GM19351 (cell line): ENCODE measurements at regions not wholly inside any gene's neighbourhood (a gene's known extent, or its start where the extent isn't known, plus 50 kb on each side); places are given as distances from the start of the nearest gene placed in this dataset.
A peak's percentile ranks its signal among the peaks of the same experiment; 100 is the strongest.

Source experiments
- ATAC-seq: cut with Tn5 transposase; IDR thresholded peaks from one replicate; pipeline ENCODE4 v1.9.1; 2021; ENCODE audit warnings: mild to moderate bottlenecking, moderate library complexity; ENCODE audit not compliant: unreplicated experiment

DNA sequence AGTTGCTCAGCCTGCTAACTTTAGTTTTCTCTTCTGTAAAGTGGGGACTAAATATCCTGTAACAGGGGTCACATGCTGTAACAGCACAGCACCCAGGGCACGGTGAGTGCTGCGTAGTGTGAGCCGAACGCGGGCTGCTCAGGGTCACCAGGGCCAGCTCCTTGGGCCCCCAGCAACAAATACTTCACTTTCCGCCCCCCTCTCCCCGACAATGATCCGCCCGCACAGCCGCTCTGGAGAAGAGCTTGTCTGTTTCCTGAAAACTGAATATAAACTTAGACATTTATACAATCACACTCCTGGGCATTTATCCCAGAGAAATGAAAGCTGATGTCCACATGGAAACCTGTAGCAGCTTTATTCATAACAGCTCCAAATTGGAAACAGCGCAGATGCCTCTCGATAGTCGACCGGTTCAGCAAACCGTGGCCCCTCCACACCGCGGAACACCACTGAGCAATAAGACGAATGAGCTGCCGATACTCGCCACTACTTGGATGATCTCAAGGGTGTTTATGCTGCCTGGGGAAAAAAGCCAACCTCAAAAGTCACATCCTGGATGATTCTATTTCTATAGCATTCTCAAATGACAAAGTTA, 267.2 kb downstream of the PARN start:
- no peak for ATAC-seq

DNA sequence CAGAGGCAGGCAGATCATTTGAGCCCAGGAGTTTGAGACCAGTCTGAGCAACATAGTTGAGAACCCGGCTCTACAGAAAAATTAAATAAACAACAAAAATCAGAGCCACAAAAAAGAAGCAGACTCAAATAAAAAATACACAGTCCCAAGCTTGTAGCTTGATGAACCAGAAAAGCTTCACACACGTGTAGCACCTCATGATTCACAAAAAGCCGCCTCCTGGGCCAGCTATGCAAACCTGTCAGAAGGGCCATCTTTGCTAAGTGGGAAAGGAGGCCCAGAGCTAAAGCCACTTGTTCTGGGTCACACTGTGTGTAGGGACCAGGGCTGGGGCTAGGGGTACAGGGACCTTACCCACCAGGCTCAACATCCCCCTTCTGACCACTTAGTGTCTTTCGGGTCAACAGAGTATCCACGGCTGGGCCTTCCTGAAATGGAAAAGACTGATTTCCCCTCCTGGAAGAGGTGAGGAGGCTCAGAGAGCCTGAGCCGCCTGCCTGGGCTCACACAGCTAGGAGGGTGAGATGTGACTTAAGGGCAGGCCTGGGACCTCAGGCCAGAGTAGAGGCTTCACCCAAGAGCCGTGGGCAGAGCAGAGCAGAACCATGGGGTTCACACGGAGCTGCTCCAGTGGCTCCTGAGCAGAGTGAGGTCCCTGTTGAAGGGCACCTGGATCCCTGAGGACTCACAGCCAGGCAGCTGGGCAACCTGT, 269.6 kb downstream of the PARN start:
- no peak for ATAC-seq

DNA sequence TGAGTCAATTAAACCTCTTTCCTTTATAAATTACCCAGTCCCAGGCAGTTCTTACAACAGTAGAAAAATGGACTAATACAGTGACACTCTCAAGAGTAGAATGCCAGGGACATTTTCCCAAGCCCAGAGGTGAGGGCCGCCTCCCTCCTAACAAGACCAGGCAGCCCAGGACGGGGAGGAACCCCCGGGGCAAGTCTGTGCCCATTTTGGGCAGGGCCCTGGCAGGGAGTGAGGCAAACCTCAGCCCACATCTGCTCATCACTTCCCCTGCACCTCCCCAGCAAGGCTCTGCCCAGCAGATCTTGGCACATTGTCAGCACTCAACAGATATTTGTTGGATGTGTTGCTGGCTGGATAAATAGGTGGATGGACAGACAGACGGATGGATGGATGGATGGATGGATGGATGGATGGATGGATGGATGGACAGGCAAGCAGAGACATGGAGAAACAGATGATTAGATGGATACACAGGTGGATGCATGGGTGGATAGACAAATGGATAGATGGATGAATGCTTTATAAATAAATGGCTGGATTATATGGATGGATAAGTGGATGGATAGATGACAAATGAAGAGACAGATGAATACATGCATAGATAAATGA, 271.3 kb downstream of the PARN start:
- no peak for ATAC-seq

DNA sequence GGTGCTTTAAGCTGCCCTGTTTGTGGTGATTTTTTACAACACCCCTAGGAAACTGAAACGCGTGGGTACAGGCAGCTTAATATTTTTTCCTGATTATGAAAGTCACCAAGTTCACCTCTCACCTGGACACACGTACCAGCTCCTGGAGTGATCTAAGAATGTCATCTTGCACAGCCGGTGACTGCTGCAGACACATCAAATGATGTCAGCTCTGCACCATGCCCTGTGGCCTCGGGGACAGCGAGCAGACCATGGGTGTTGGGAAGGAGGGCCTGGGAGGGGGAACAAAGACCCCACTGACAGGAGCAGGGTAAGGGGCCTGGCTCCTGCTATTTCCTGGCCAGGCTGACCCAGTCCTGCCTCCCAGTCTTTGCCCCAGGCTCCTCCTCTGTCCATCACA, 272.7 kb downstream of the PARN start:
- no peak for ATAC-seq

DNA sequence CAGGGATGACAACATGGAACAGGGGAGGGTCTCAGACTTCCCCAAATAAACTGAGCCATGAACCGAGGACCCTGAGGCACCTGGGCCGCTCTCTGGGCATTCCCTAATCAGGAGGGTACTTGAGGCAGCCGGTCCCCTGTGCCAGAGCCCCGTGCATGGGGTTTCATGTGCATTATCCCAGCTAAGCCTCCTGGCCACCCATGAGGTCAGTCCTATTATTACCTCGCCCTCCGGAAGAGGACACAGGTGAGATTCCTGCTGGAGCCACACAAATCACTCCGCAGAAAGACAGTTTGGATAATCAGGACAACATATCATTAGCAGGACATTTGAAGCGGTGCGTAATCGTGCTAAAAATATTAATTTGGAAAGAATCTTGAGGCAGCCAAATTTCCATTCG, 274.0 kb downstream of the PARN start:
- no peak for ATAC-seq

DNA sequence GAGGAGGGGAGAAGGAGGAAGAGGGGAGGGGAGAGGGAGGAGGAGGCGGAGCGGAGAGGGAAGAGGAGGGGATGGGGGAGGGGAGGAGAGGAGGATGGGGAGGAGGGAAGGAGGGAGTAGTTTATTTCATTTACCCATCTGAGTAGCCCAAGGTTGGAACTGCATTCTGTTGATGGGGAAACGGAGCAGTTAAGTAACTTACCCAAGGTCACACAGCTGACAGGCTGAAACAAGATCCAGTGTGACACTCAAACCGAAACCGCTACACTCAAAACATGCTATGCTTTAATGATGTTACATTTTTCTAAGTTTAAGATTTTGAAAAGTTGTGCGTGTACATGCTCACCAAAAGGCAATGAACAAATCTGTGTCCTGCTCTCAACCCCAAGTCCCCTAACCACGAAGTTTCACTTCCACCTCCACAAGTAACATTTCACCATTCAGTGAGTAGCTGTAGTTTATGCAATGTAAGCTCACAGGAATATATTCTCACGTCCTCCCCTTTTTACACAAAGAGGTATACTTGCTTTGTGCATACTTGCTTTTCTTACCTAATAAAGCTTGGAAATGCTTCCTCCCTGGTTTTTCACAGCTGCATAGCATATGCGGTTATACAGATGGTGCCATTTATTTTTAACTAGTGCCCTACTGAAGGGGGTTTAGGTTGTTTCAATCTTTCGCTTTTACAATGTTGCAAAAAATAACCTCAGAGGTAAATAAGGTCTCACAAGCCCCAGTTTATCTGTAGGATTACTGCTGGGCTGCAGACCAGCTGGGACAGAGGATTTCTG, 275.3 kb downstream of the PARN start:
- ATAC-seq: peak; percentile 89

DNA sequence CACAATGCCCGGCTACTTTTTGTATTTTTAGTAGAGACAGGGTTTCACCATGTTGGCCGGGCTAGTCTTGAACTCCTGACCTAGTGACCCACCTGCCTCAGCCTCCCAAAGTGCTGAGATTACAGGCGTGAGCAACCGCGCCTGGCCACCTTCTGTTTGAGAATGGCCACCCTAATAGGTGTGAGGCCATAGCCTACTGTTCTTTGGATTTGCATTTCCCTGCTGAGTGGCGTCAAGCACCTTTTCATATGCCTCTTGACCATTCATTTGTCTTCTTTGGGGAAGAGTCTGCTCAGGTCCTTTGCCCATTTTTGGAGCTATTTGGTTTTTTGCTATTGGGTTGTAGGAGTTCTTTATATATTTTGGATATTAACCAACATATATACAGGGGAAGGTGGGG, 276.7 kb downstream of the PARN start:
- ATAC-seq: no peak

DNA sequence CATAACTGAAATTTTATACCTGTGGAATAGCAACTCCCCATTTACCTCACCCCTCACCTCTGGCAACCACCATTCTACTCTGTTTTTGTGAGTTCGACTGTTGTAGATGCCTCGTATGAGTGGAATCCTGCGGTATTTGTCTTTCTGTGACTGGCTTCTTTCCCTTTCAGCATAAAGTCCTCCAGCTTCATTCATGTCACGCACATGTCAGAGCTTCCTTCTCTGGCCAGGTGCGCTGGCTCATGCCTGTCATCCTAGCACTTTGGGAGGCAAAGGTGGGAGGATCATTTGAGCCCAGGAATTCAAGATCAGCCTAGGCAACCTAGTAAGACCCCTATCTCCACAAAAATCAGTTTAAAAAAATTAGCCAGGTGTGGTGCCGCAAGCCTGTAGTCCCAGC, 278.4 kb downstream of the PARN start:
- no peak for ATAC-seq

DNA sequence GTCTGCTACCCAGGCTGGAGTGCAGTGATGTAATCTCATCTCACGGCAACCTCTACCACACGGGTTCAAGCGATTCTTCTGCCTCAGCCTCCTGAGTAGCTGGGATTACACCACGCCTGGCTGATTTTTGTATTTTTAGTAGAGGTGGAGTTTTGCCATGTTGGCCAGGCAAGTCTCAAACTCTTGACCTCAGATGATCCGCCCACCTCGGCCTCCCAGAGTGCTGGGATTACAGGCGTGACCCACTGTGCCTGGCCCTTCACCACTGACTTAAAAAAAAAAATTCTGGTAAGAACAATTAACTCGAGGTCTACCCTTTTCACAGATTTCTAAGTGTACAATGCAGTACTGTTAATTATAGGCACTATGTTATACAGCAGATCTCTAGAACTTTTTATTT, 279.4 kb downstream of the PARN start:
- no peak for ATAC-seq

DNA sequence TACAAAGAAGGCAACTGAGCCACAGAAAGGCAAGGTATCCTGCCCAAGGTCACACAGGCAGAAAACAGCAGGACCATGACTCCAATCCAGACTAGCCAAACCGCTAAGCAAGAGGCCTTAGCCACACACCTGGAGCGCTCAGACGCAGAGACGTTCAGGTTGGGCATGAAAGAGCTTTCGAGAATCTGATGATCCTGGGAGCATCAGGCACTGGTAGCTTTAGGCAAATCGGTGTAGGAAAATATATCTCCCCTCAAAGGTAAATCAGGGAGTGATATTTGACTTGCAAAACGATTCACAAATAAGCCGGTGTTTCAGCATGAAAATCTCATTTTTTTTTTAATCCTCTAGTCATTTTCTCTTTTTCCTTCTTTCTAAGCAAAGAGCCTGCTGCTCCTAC, 279.0 kb downstream of the MRTFB start:
- ATAC-seq: no peak

DNA sequence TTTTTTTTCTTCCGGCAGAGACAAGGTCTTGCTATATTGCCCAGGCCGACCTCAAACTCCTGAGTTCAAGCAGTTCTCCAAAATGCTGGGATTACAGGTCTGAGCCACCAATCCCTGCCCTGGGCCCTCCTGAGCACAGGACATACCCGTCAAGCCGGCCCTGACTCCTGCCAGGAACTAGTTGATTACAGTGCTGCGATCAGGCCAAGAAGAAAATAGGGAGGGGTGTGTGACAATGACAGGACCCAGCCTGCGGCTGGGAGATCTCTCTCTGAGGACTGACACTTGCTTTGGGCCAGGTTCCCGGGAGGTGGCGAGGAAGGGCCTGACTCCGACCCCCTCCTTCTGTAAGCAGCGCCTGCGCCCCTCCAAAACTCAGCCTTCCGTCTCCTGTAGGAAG, 276.6 kb downstream of the MRTFB start:
- no peak for ATAC-seq

DNA sequence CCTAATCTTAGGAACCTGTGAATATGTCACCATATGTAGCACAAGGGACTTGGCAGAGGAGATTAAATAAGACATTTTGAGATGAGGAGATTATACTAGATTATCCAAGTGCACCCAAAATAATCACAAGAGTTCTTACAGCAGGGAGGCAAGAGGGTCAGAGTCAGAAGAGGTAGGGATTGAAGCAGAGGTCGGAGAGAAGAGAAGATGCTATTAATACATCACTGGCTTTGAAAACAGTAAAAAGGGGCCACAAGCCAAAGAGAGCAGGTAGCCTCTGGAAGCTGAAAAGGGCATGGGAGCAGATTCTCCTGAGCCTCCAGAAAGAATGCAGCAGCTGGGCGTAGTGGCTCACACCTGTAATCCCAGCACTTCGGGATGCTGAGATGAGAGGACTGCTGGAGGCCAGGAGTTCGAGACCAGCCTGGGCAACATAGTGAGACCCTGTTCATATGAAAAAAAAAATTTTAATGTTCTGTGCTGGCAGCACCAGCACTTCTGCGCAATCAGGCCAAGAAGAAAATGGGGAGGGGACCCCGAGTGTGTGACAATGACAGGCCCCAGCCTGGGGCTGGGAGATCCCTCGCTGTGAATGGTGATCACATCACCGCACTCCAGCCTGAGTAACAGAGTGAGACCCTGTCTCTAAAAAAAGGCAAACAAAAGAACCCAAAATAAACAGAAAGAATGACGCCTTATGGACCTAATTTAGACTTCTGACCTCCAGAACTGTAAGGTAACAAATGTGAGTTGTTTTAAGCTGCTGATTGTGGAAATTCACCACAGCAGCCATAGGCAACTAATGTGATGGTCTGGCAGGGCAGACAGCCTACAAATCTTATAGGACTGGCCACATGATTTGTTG, 275.4 kb downstream of the MRTFB start:
- ATAC-seq: no peak

DNA sequence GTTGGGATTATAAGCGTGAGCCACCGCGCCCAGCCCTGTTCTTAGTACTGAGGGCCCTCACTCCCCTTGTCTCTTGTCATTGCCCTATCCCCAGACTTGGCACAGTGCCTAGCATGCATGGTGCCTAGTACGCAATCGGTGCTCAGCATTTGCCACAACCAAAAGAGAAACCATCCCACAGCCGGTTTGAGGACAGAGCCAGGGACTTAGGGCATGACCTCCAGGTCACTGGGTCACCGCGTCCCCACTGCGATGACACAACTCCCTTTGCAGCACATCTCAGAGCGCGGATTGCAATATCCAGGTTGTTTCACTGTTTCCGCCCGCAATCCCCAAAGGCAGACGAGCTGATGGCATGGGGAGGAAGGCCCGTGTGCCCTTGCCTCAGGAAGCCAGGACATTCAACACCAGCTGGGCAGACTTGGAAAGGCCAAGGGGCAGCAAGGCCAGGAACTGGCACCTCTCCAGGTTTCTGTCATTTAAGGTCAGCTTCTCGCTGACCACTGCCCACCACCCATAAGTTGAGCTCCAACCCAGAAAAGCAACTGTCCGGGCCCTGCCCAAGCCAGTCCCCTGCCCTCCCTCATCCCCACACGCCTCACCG, 274.5 kb downstream of the MRTFB start:
- ATAC-seq: no peak

DNA sequence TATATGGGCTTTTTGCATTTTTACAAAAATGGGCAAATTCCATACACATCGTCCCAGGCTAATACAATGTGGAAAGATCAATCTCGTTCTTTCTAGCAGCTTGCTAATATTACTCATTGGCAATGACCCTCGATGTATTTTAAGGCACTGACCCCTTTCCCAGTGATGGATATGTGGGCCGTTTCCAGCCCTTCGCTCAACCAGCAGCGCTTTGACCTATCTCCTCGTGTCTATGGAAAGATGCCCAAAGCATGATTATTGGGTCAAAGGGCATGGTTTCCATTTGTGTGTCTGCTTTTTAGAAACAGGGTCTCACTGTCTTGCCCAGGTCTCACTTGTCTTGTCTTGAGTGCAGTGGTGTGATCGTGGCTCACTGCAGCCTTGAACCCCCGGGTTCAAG, 273.8 kb downstream of the MRTFB start:
- ATAC-seq: no peak

DNA sequence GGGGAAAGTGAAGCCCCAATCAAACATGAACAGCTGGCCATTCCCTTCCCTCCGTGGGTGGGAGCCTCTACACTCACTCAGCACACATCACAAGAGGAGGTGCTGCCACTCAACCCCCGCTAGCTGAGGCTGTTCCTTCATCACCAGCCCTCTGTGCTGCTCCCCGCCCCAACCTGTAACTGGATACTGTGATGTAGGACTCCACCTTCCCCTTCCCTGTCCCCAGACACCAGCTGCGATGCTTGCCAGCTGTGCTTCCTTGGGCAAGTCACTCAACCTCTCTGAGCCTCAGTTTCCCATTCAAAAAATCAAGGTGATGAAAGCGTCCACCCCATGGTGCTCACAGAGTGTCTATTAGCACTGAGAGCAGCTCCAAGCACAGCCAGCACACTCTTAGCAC, 273.2 kb downstream of the MRTFB start:
- ATAC-seq: no peak

DNA sequence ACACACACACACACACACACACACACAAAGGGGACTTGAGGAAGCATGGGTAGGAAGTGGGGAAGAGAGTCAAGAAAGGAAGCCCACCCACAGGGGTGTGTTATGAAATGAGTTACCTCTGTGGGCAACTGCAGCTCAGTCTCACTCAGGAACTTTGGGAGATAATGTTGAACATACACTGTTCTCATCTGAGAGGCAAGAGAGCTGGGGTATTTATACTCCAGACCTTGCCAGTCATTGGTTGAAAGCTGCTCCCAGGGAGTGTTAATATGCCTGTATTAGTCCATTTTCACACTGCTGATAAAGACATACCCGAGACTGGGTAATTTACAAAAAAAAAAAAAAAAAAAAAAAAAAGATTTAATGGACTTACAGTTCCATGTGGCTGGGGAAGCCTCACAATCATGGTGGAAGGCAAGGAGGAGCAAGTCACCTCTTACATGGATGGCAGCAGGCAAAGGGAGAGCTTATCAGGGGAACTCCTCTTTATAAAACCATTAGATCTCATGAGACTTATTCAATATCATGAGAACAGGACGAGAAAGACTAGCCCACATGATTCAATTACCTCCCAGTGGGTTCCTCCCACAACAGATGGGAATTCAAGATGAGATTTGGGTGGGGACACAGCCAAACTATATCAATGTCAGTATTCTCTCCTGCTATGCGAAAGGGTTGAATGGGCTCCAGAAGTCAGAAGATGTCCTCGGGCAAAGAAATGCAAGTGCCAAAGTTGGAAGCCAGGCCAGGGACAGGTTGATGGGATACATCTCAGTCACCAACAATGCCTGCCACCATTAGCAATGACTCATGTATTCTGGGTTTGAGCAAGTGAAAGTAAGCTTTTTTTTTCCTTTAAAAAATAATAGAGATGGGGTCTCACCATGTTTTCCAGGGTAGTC, 270.5 kb downstream of the MRTFB start:
- no peak for ATAC-seq

DNA sequence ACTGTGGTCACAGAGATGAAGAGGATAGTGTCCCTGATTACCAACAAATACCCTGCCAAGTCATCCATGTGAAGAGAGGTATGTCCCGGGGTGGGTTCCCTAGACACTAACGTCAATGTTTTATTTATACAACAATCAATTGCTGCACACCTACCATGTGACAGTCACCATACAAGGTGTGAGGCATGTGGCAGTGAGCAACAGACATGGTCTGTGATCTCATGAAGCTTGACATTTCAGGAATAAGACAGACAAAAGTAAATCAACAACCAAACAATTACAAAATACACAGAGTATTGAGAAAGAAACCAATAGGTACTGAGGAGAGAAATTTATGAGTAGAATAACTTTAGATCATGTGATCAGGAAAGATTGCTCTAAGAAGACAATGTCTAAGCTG, 268.6 kb downstream of the MRTFB start:
- ATAC-seq: no peak

DNA sequence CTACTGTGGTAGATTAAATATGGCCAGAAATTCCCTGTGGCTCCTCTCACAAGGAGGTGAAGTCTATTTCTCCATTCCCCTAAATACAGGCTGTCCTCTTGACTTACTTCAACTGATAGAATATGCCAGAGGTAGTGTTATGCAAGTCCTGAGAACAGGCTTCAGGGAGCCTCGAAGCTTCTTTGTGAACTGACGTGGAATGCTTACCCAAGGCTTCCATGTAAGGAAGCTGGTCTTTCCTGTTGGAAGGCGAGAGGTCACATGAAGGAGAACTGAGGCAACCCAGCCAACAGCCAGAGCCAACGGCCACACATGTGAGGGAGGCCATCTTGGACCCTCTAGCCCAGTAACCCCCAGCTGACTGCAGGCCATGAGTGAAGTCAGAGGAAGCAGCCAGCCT, 267.9 kb downstream of the MRTFB start:
- ATAC-seq: no peak

DNA sequence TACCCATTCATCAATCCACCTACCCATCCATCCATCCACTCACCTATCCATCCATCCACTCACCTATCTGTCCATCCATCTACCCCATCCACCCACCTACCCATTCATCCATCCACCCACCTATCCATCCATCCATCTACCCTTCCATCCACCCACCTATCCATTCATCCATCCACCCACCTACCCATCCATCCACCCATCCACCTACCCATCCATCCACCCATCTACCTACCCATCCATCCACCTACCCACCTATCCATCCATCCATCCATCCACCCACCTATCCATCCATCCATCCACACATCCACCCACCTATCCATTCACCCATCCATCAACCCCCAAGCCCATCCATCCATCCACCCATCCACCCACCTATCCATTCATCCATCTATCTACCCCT, 267.1 kb downstream of the MRTFB start:
- no peak for ATAC-seq
